Activated T-cell treated with anti-CD3 and anti-CD28 coated beads, Interleukin-2, amount 50 U/mL, for 4 hours (primary cell): ENCODE measurements at regions not wholly inside any gene's neighbourhood (a gene's known extent, or its start where the extent isn't known, plus 50 kb on each side); places are given as distances from the start of the nearest gene placed in this dataset.

ENCODE experiments used
- ATAC-seq, 2 donors: fragments of 200-7000 bp; cut with Tn5 transposase; one replicate each; pipeline ENCODE4 v1.10.0; 2021
- DNase-seq: peaks from one replicate; pipeline ENCODE4 v3.0.0-alpha.2; 2020
- H3K27me3 Mint-ChIP-seq: one replicate; pipeline ENCODE4 v1.8.0; 2021; ENCODE audit warnings: low read depth, mixed read lengths
- H3K36me3 Mint-ChIP-seq: one replicate; pipeline ENCODE4 v1.8.0; 2022; ENCODE audit warnings: mixed read lengths; ENCODE audit not compliant: insufficient read depth
- H3K4me1 Mint-ChIP-seq: one replicate; pipeline ENCODE4 v1.8.0; 2021; ENCODE audit warnings: low read depth, mixed read lengths
- H3K4me3 Mint-ChIP-seq: one replicate; pipeline ENCODE4 v1.8.0; 2021; ENCODE audit warnings: mild to moderate bottlenecking, moderate library complexity, mixed read lengths
- H3K9me3 Mint-ChIP-seq: one replicate; pipeline ENCODE4 v1.8.0; 2021; ENCODE audit warnings: mixed read lengths

DNA sequence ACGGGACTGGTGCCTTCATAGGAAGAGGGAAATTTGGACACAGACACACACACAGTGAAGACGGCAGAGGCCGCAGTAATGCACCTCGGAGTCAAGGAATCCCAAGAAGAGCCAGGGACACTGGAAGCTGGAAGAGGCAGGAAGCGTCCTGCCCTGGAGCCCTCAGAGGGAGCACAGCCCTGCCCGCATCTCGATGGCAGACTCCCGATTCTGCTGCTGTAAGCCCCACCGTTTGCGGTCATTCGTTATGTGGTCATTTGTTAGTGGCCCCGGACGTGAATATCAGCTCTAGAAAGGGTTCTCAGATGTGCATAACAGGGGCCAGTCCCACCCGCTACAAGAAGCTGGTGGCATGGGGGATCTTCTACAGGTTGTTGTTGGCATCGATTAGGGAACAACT lies 316.6 kb downstream of the FOXL1 start:
- ATAC-seq (no peak), DNase-seq (no peak)

DNA sequence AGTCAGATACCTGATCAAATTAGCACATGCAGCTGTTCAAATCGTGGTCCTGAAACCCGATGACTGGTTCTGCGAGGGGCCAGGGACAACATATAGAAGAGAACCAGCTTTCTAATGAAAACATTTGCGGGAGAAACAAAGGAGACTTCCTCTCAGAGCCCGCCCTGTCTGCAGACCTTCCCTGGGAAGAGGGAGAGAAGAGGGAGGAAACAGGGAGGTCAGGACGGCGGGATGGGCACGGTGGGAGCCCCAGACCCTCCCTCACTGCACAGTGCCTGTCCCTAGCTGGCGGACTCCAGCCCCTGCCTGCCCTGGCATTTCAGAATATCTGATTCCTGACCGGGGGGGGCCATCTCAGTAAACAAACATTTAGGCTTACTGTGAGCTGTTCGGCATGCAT lies 317.3 kb downstream of the FOXL1 start:
- DNase-seq (no peak), ATAC-seq (no peak)
- peaks cover 9% of the 10 kb centered on the region for H3K27me3 Mint-ChIP-seq
- no peak overlapping the region for H3K4me3 Mint-ChIP-seq
- no peaks in the 10 kb centered on the region for H3K4me1 Mint-ChIP-seq
- H3K9me3 Mint-ChIP-seq, result no peaks in the 10 kb centered on the region
- no peaks in the 10 kb centered on the region for H3K36me3 Mint-ChIP-seq

More for the DNA sequence above, 316.6 kb downstream of the FOXL1 start:
- no peaks in the 10 kb centered on the region for H3K9me3 Mint-ChIP-seq
- H3K4me1 Mint-ChIP-seq, result no peaks in the 10 kb centered on the region
- no peaks in the 10 kb centered on the region for H3K36me3 Mint-ChIP-seq
- H3K4me3 Mint-ChIP-seq, result no peak overlapping the region
- H3K27me3 Mint-ChIP-seq, result peaks cover 9% of the 10 kb centered on the region

DNA sequence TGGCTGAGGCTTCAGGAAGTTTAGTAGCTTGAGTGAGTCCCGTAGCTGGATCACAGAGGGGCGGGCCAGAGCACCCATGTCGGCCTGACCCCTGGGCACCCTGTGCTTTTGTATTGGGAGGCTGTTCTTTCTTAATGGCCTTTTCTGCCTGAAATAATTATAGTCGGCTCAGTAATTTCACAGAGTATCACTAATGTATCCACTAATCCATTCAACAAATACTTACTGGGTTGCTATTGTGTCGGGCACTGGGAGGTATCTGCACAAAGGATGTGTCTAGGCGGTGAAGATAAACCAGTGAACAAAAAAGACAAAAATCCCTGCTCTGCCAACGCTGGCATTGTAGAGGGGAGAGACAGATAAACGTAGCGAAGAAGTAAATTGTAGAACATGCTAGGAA lies 318.6 kb downstream of the FOXL1 start:
- Mint-ChIP-seq H3K4me3 (no peak overlapping the region), H3K9me3 (no peaks in the 10 kb centered on the region), H3K4me1 (no peaks in the 10 kb centered on the region), H3K36me3 (no peaks in the 10 kb centered on the region), H3K27me3 (peaks cover 9% of the 10 kb centered on the region)
- no peak for ATAC-seq
- no peak for DNase-seq

DNA sequence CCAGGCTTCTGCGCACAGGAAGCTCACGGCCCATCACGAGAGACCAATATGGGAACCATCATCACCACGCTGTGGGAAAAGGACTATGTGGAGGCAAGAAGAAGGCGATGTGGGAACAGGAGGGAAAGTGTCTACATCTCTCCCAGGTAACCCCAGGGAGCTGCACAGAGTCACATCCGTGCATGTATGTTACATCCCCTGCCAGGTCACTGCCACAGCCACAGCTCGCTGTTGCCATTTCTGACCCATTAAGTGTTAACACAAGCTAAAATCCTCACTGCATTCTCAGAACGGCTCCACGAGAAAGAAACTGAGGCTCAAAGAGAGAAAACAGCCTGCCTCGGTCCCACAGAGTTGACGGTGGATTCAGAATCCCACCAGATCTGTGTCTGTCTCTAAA lies 319.1 kb downstream of the FOXL1 start:
- ATAC-seq (no peak), DNase-seq (no peak)
- Mint-ChIP-seq H3K4me1 (no peaks in the 10 kb centered on the region), H3K9me3 (no peaks in the 10 kb centered on the region), H3K27me3 (peaks cover 8% of the 10 kb centered on the region), H3K4me3 (no peak overlapping the region), H3K36me3 (no peaks in the 10 kb centered on the region)

DNA sequence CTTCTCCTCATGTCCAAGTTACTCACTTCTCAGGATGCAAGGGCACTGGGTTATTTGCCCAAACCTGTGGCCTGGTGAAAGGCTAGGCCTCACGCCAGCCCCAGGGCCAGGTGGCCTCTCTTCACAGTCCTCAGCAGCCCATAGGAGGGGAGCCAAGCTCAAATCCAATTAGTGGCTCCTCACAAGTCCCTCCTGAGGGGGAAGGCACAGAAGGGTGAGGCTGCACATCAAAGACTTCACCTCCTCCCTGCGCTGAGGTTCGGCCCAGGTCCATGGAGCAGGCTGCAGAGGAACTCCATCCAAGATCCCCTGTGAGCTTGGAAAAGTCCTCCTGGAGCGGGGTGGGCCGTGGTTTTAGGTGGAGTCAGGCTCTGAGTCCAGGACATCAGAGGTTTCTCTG lies 320.0 kb downstream of the FOXL1 start:
- Mint-ChIP-seq H3K36me3 (no peaks in the 10 kb centered on the region), H3K9me3 (no peaks in the 10 kb centered on the region), H3K27me3 (peaks cover 4% of the 10 kb centered on the region), H3K4me1 (no peaks in the 10 kb centered on the region), H3K4me3 (no peak overlapping the region)
- no peak for ATAC-seq
- no peak for DNase-seq

DNA sequence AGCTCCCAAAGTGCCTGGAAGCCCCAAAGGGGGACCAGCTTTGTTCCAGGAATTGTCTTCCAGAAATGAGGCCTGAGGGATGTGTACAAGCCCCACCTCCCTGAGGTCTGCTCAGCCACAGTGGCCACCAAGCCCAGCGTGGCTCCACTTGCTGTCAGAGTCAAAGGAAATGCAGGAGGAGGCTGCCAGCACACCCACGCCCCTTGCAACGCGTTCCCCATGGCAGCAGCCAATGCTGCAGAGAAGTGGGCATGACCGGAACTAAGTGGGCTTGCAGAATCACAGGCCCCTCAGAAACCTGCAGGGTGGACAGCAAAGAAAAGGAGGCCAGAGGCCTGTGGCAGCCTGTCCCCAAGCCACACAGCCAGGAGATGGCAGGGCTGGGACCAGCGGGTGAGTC lies 320.8 kb downstream of the FOXL1 start:
- Mint-ChIP-seq H3K4me3 (no peak overlapping the region), H3K9me3 (no peaks in the 10 kb centered on the region), H3K36me3 (no peaks in the 10 kb centered on the region), H3K4me1 (no peaks in the 10 kb centered on the region), H3K27me3 (peaks cover 2% of the 10 kb centered on the region)
- ATAC-seq (no peak), DNase-seq (no peak)

DNA sequence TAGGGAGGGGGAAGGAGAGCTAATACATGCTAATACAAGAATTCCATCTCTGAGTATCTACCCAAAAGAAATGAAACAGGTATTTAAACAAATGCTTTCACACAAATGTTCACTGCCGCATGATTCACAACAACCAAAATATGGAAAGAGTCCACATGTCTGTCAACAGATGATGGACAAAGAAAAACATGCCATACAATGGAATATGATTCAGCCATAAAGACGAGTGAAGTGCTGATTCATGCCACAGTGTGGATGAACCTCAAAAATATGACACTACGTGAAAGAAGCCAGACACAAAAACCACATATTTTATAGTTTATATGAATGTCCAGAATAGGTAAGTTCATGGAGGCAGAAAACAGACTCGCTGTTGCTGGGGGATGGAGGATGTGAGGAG lies 321.4 kb downstream of the FOXL1 start:
- Mint-ChIP-seq H3K4me3 (no peak overlapping the region), H3K36me3 (no peaks in the 10 kb centered on the region), H3K4me1 (no peaks in the 10 kb centered on the region), H3K27me3 (peaks cover under 1% of the 10 kb centered on the region), H3K9me3 (no peaks in the 10 kb centered on the region)
- ATAC-seq, result no peak
- DNase-seq, result no peak

DNA sequence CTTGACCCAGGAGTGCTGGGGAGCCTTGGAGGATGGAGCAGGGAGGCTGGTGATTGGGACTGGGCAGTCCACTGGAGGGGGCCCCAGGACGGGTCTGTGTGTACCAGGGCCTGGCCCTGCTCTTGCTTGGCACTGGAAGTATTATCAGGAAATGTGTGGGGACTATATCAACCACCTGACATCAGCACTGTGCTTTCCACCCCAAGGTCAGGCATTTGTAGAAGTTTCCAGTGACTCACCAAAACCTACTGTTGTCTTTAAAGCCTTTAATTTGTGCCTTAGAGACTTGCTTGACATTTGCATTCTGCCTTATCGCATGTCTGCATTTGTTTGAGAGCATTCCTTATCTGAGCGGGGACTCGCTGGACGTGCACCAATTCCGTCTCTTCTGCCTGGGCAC lies 323.1 kb downstream of the FOXL1 start:
- Mint-ChIP-seq H3K27me3 (peaks cover 8% of the 10 kb centered on the region), H3K9me3 (no peaks in the 10 kb centered on the region)

DNA sequence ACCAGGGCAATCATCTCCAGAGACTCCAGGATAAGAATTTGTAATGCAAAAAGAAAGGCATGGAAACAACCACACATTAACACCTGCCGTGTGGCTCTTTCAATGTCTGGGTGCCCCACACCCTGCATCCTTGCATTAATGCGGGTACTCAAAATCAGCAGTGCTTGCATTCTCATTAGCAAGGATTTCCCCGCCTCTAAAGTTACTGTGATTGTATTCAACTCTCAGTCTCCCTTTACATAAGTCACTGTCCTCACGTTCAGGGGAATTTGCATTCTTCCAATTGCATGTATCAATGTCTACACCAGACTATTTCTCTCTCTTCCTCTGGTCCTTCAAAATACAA lies 324.3 kb downstream of the FOXL1 start:
- H3K27me3 Mint-ChIP-seq, result peaks cover 18% of the 10 kb centered on the region
- no peaks in the 10 kb centered on the region for H3K4me1 Mint-ChIP-seq
- no peaks in the 10 kb centered on the region for H3K9me3 Mint-ChIP-seq
- no peaks in the 10 kb centered on the region for H3K36me3 Mint-ChIP-seq
- DNase-seq, result no peak
- no peak for ATAC-seq
- no peak overlapping the region for H3K4me3 Mint-ChIP-seq

More for the DNA sequence above, 323.1 kb downstream of the FOXL1 start:
- no peak overlapping the region for H3K4me3 Mint-ChIP-seq
- H3K36me3 Mint-ChIP-seq, result no peaks in the 10 kb centered on the region
- DNase-seq (no peak), ATAC-seq (no peak)
- no peaks in the 10 kb centered on the region for H3K4me1 Mint-ChIP-seq

DNA sequence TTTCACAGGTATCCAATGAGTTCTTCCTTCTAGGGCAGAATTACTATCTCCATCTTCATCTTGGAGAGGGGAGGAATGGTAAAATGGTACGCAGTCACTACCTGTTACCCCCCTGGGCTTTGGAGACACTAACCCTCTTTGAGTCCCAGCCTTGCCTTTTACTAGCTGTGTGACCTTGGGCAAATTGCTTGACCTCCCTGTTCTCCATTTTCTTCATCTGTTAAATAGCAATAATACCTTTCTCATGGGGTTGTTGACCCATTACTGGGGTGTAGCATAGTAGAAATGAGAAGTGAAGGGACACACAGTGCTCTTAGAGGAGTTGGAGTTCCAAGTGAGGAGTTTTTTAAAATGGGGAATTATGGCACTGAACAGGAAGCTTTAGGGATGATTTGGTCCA lies 324.7 kb downstream of the FOXL1 start:
- ATAC-seq, result no peak
- Mint-ChIP-seq H3K36me3 (no peaks in the 10 kb centered on the region), H3K27me3 (peaks cover 22% of the 10 kb centered on the region), H3K4me3 (no peak overlapping the region), H3K9me3 (no peaks in the 10 kb centered on the region), H3K4me1 (no peaks in the 10 kb centered on the region)
- no peak for DNase-seq

DNA sequence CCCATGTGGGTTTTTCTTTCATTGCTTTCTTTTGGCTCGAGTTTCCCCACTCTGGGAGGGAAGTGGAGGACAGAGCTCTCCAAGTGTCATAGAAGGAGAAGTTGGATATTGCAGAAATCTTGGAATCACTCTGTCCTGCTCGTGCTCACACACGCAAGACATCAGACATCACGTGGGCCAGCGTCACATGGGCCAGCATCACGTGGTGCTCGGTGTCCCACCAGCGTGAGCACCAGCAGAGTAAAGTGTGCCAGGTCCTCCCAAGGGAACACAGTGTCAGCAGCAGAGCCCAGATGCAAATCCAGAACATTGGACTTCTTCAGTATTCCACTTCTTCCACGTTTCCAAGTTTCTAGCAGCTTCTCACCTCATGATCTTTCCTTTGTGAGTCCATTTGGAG lies 327.0 kb downstream of the FOXL1 start:
- no peak for ATAC-seq
- Mint-ChIP-seq H3K36me3 (no peaks in the 10 kb centered on the region), H3K4me3 (no peak overlapping the region), H3K4me1 (no peaks in the 10 kb centered on the region), H3K9me3 (no peaks in the 10 kb centered on the region), H3K27me3 (peaks cover 22% of the 10 kb centered on the region)
- no peak for DNase-seq

DNA sequence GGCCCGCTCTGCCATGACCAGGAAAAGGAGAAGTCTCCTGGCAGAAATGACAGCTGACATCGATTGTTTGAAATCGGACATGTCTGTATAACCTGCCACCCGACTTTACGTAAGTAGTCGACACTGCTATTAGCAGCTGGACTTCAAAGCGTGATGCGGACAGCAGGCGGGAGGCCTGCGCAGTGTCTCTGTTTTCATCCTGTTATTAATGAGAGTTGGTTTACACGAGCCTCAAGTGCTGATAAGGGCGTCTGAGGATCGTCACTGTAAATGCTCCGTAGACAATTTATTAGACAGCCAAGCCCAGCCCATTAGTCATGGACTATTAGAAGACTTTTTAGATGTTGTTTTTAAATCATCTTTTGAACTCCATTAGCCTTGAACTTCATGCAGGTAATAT lies 328.3 kb downstream of the FOXL1 start:
- H3K36me3 Mint-ChIP-seq, result no peaks in the 10 kb centered on the region
- no peak overlapping the region for H3K4me3 Mint-ChIP-seq
- DNase-seq, result no peak
- peaks cover 22% of the 10 kb centered on the region for H3K27me3 Mint-ChIP-seq
- no peaks in the 10 kb centered on the region for H3K9me3 Mint-ChIP-seq
- no peaks in the 10 kb centered on the region for H3K4me1 Mint-ChIP-seq
- ATAC-seq, result no peak

DNA sequence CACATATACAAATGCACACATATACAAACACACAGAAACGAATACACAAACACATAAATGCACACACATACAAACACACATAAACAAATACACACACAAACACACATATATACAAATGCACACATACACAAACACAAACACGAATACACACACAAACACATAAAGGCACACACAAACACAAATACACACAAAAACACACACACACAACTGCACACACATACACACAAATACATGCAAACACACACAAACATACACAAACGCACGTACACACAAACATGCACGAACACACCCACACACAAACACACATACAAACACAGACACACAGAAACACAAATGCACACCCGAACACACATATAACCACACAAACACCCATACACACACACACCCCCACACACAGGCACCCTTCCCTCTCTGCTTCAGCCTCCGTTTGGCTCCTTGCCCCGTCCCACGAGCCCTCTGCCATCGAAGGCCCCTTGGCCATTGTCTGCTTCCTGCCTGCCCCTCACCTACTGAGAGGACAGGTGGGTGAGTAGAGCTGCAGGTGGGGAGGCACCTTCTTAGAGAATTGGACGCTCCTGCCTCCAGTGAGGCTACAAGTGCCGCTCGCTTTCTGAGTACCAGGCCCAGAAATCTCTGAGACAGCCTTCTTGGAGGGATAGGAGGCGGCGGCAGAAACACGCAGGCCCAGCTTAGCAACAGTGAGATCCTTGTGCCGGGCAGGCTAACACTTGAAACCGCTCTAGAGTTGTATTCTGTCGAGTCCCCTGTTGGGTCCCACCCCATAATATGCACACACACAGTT lies 331.2 kb downstream of the FOXL1 start:
- no peak overlapping the region for H3K4me3 Mint-ChIP-seq
- no peaks in the 10 kb centered on the region for H3K9me3 Mint-ChIP-seq
- H3K36me3 Mint-ChIP-seq, result no peaks in the 10 kb centered on the region
- no peak for ATAC-seq
- no peaks in the 10 kb centered on the region for H3K4me1 Mint-ChIP-seq
- H3K27me3 Mint-ChIP-seq, result peaks cover 22% of the 10 kb centered on the region
- DNase-seq, result no peak

DNA sequence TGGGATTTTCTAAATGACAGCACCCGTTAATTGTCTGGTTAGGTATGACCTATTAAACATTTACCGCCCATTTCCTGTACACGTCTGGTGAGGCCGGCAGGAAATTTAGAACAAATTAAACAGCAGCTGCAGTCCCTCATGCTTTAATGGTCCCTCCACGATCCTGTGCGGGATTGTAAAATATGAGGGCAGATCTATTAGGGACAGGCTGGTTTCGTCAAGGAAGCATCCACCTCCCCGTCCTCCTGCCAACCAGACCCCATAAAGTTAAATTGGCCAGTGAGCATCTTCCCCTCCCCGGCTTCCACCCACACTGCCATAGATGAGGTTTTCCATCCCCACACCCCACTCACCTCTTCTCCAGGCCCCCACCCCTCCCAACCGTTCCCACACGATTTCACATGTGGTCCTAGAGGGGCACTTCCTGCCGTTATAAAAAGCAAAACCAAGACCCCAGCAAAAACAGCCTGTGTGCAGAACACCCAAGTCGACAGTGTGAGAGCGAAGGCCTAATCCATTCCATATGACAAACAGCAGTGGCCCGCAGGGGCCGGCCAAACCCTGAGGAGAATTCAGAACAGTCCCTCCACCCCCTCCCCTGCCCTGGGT lies 331.9 kb downstream of the FOXL1 start:
- H3K4me1 Mint-ChIP-seq, result no peaks in the 10 kb centered on the region
- ATAC-seq (no peak), DNase-seq (no peak)

DNA sequence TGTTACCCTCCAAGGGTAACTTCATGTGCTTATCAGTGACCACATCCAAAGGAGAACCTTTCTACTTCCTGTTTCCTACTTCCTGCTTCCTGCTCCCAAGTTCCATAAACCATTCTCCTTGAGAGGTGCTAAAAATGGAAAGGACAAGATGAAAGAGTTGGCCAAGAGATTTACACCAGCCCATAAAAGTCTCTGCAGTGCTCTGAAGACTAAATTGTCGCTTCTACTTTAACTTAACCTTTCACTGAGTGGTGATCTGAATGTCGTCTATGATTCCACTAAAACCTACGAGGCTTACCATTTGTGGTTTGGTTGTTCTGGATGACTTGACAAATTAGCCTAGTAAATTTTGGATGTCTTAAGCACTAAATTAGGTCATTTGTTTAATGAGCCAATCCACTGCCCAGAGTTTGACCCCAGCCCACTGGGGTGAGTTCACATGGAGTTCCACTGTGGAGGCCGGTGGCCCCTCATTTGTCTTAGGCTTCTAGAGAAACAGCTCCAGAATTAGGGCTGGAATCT lies 333.1 kb downstream of the FOXL1 start:
- H3K9me3 Mint-ChIP-seq, result no peaks in the 10 kb centered on the region
- H3K4me1 Mint-ChIP-seq, result no peaks in the 10 kb centered on the region
- no peak overlapping the region for H3K4me3 Mint-ChIP-seq
- H3K36me3 Mint-ChIP-seq, result no peaks in the 10 kb centered on the region
- H3K27me3 Mint-ChIP-seq, result peaks cover 14% of the 10 kb centered on the region
- ATAC-seq (no peak), DNase-seq (no peak)

More for the DNA sequence above, 331.9 kb downstream of the FOXL1 start:
- Mint-ChIP-seq H3K36me3 (no peaks in the 10 kb centered on the region), H3K4me3 (no peak overlapping the region), H3K9me3 (no peaks in the 10 kb centered on the region), H3K27me3 (peaks cover 20% of the 10 kb centered on the region)
